K562 (cell line): ENCODE measurements at regions not wholly inside any gene's neighbourhood (a gene's known extent, or its start where the extent isn't known, plus 50 kb on each side); places are given as distances from the start of the nearest gene placed in this dataset.

ENCODE experiments used
- ATAC-seq: fragments of 200-7000 bp; cut with Tn5 transposase; 3 replicates; pipeline ENCODE4 v1.9.1; 2020; ENCODE audit warnings: moderate library complexity
- BruUV-seq: library from RNA; stranded (reverse); fragments of 400-500 nt; replicated peaks from 2 replicates; lab custom pipeline; 2021; lab: Mats Ljungman, UMichigan
- CTCF ChIA-PET: fragments of 300-600 bp; formaldehyde crosslinking; extraction: SDS; loops from one replicate; lab custom pipeline; 2021; ENCODE audit warnings: low intra/inter-chr PET ratio; lab: Yijun Ruan, JAX
- POLR2A ChIA-PET: fragments of 300-600, 350-650 bp; sonication (Branson Sonifier 250); formaldehyde crosslinking; extraction: SDS; loops from one replicate; lab custom pipeline; 2021; ENCODE audit warnings: antibody characterized with exemption, inconsistent platforms; lab: Yijun Ruan, JAX
- DNase-seq, 4 experiments: peaks; one replicate each; pipeline versions ENCODE4 v3.0.0 to v3.0.0-alpha.2; 2011 to 2018; ENCODE audit warnings: low spot score in 3 of 4, mixed read lengths in 3 of 4; ENCODE audit errors: extremely low read depth in 1 of 4
- FAIRE-seq: peaks from 2 replicates; lab custom pipeline; 2011; peaks lifted over from hg19 to GRCh38; lab: Jason Lieb, UNC
- H2AFZ ChIP-seq: 2 replicates; pipeline ENCODE4 v1.6.0; 2011; ENCODE audit warnings: low read depth, low read length, control low read depth, inconsistent platforms
- H3K27ac ChIP-seq: fragments of 200-600 bp; 3 replicates; pipeline ENCODE4 v1.8.0; 2011; ENCODE audit warnings: low read depth, mild to moderate bottlenecking, control low read depth, inconsistent platforms, low read length, moderate library complexity, mixed read lengths; ENCODE audit errors: extremely low read depth
- H3K27me3 ChIP-seq, 2 experiments: fragments of 300-600 bp in 1 of 2; 2 replicates in 1 of 2; 3 replicates in 1 of 2; pipeline versions ENCODE4 v1.6.0 to v1.8.0; 2011; ENCODE audit warnings: inconsistent platforms in 2 of 2, low read length in 2 of 2, mild to moderate bottlenecking in 1 of 2, mixed read lengths in 1 of 2, moderate library complexity in 1 of 2; ENCODE audit not compliant: control insufficient read depth in 2 of 2, insufficient read depth in 2 of 2
- H3K36me3 ChIP-seq: fragments of 300-600 bp; 3 replicates; pipeline ENCODE4 v1.8.0; 2011; ENCODE audit warnings: mild to moderate bottlenecking, low read length, inconsistent platforms; ENCODE audit not compliant: control insufficient read depth, insufficient read depth
- H3K4me1 ChIP-seq, 2 experiments: fragments of 200-600 bp in 1 of 2; replicated peaks in 1 of 2; 2 replicates in 1 of 2; 3 replicates in 1 of 2; pipeline versions ENCODE4 v1.5.1 to v1.8.0; 2011; ENCODE audit warnings: inconsistent platforms in 2 of 2, low read length in 2 of 2, mild to moderate bottlenecking in 1 of 2, mixed read lengths in 1 of 2, moderate library complexity in 1 of 2; ENCODE audit not compliant: control insufficient read depth in 2 of 2, insufficient read depth in 2 of 2
- H3K4me2 ChIP-seq: 2 replicates; pipeline ENCODE4 v1.6.1; 2011; ENCODE audit warnings: low read length, control low read depth, inconsistent platforms, mixed read lengths; ENCODE audit not compliant: insufficient read depth
- H3K4me3 ChIP-seq: fragments of 200-600 bp; sonication (generic), shearing (Covaris generic); 2 replicates; pipeline ENCODE4 v1.5.1; 2016; ENCODE audit warnings: control low read depth, inconsistent platforms
- H3K79me2 ChIP-seq: fragments of 200-600 bp; 3 replicates; pipeline ENCODE4 v1.8.0; 2011; ENCODE audit warnings: low read length, inconsistent platforms; ENCODE audit not compliant: control insufficient read depth, insufficient read depth
- H3K9ac ChIP-seq, 2 experiments: 2 replicates each; pipeline versions ENCODE4 v1.6.0 to v1.6.1; 2011; ENCODE audit warnings: low read depth in 2 of 2, low read length in 2 of 2, control low read depth in 1 of 2, inconsistent platforms in 1 of 2, mild to moderate bottlenecking in 1 of 2, mixed read lengths in 1 of 2; ENCODE audit not compliant: insufficient read depth in 1 of 2
- H3K9me1 ChIP-seq: one replicate; pipeline ENCODE4 v1.6.0; 2011; ENCODE audit warnings: inconsistent platforms, mild to moderate bottlenecking, low read length, moderate library complexity; ENCODE audit not compliant: control insufficient read depth, insufficient read depth
- H3K9me3 ChIP-seq: replicated peaks from 2 replicates; pipeline ENCODE4 v1.5.1; 2011; ENCODE audit warnings: low read depth, low read length, inconsistent platforms; ENCODE audit not compliant: control insufficient read depth, insufficient read depth
- H4K20me1 ChIP-seq: replicated peaks from 2 replicates; pipeline ENCODE4 v1.6.1; 2011; ENCODE audit warnings: low read length, inconsistent platforms, mixed read lengths; ENCODE audit not compliant: control insufficient read depth, insufficient read depth
- DEAF1 ChIP-seq: fragments of 450-650 bp; formaldehyde crosslinking; IDR thresholded peaks from 2 replicates; pipeline ENCODE4 v1.4.0; 2020; ENCODE audit warnings: mild to moderate bottlenecking, moderate library complexity
- EGR1 ChIP-seq: fragments of 450-650 bp; conservative IDR thresholded peaks from 2 replicates; pipeline ENCODE4 v1.6.1; 2017; ENCODE audit warnings: mild to moderate bottlenecking
- FOXM1 ChIP-seq, 2 experiments: fragments of 450-650 bp in 1 of 2; sonication (generic) in 1 of 2; formaldehyde crosslinking in 1 of 2; IDR thresholded peaks; 2 replicates each; pipeline versions ENCODE4 v1.6.1 to v1.9.0; 2017 to 2022; ENCODE audit warnings: low read depth in 2 of 2, mild to moderate bottlenecking in 2 of 2, missing genetic modification reagents in 1 of 2, moderate library complexity in 1 of 2
- GTF2E2 ChIP-seq: fragments of 200-800 bp; sonication (Bioruptor generic); IDR thresholded peaks from 2 replicates; pipeline ENCODE4 v1.6.1; 2016; ENCODE audit warnings: missing genetic modification characterization, missing compliant biosample characterization
- GTF2F1 ChIP-seq: IDR thresholded peaks from 2 replicates; pipeline ENCODE4 v1.6.1; 2011; ENCODE audit warnings: low read depth, low read length, improper control_type of control experiment
- LEF1 ChIP-seq: fragments of 450-650 bp; IDR thresholded peaks from 2 replicates; pipeline ENCODE4 v1.6.1; 2016; ENCODE audit warnings: mild to moderate bottlenecking
- NR2C1 ChIP-seq, 2 experiments: fragments of 450-650 bp; IDR thresholded peaks; 2 replicates each; pipeline ENCODE4 v1.6.1; 2017; ENCODE audit warnings: mild to moderate bottlenecking in 2 of 2, antibody characterized with exemption in 1 of 2, inconsistent platforms in 1 of 2, missing compliant biosample characterization in 1 of 2, missing genetic modification characterization in 1 of 2
- NR2F6 ChIP-seq: fragments of 450-650 bp; formaldehyde crosslinking; IDR thresholded peaks from 2 replicates; pipeline ENCODE4 v1.4.0; 2020; ENCODE audit warnings: mild to moderate bottlenecking
- POLR2B ChIP-seq: fragments of 450-650 bp; IDR thresholded peaks from 2 replicates; pipeline ENCODE4 v1.6.1; 2018; ENCODE audit warnings: low read depth; ENCODE audit not compliant: partially characterized antibody
- PTTG1 ChIP-seq: fragments of 450-650 bp; IDR thresholded peaks from 2 replicates; pipeline ENCODE4 v1.6.1; 2016; ENCODE audit warnings: low read depth, mild to moderate bottlenecking, missing genetic modification characterization, missing compliant biosample characterization
- SPI1 ChIP-seq: IDR thresholded peaks from 2 replicates; pipeline ENCODE4 v1.6.1; 2011; ENCODE audit warnings: low read depth, low read length, control low read depth, borderline replicate concordance
- SREBF2 ChIP-seq: sonication (generic); formaldehyde crosslinking; IDR thresholded peaks from 2 replicates; pipeline ENCODE4 v1.4.0; 2020; ENCODE audit warnings: mild to moderate bottlenecking, missing genetic modification reagents
- SRSF7 ChIP-seq: fragments of 200-400 bp; formaldehyde crosslinking; optimal IDR thresholded peaks from 2 replicates; pipeline ENCODE3; 2017; ENCODE audit warnings: mild to moderate bottlenecking, low read depth, low read length
- ZBTB17 ChIP-seq: fragments of 450-650 bp; formaldehyde crosslinking; IDR thresholded peaks from 2 replicates; pipeline ENCODE4 v1.4.0; 2020; ENCODE audit warnings: mild to moderate bottlenecking
- ZNF165 ChIP-seq: fragments of 250-450 bp; sonication (Bioruptor Pico); IDR thresholded peaks from 2 replicates; pipeline ENCODE4 v1.4.0; 2020; ENCODE audit warnings: borderline replicate concordance
- ZNF445 ChIP-seq: fragments of 250-450 bp; sonication (Bioruptor Pico); IDR thresholded peaks from 2 replicates; pipeline ENCODE4 v1.4.0; 2020; ENCODE audit warnings: low read depth, mild to moderate bottlenecking, moderate library complexity
- ZNF668 ChIP-seq: fragments of 250-450 bp; sonication (Bioruptor Pico); IDR thresholded peaks from 2 replicates; pipeline ENCODE4 v1.8.0; 2022; ENCODE audit warnings: mild to moderate bottlenecking, inconsistent platforms
- ZNF79 ChIP-seq: fragments of 250-450 bp; sonication (Bioruptor Pico); IDR thresholded peaks from 2 replicates; pipeline ENCODE4 v1.4.0; 2020; ENCODE audit warnings: low read depth, mild to moderate bottlenecking, moderate library complexity
- whole genome bisulfite sequencing: fragments of 100-300 bp; shearing (Covaris generic); methylation state at CpG from one replicate; pipeline ENCODE4 v1.1.6; 2016; ENCODE audit warnings: low coverage, mixed read lengths; ENCODE audit not compliant: insufficient coverage; ENCODE audit errors: missing lambda C conversion rate; 5-methylcytosine and 5-hydroxymethylcytosine counted together
- in situ Hi-C: fragments of 300-500 bp; cut with MboI; formaldehyde crosslinking; loops from 4 replicates; pipeline ENCODE4 v1.15.0; 2018; ENCODE audit warnings: inconsistent platforms, mixed read lengths
- intact Hi-C: fragments of 100-400 bp; cut with micrococcal nuclease; formaldehyde crosslinking; loops from 2 replicates; pipeline ENCODE4 v1.14.2; 2022

GRCh38 chr4:97270051-97270450 lies 873.2 kb downstream of the STPG2 start:
- BruUV-seq: no TSS peak
- POLR2A ChIA-PET: no interaction called here

GRCh38 chr4:97279391-97279790 lies 863.9 kb downstream of the STPG2 start:
- H4K20me1 ChIP-seq: no peaks in the 10 kb centered on the region
- TF ChIP-seq GTF2F1 (no peak), LEF1 (no peak), POLR2B (no peak), SREBF2 (no peak), ZNF445 (no peak), ZNF668 (CRISPR knock-in tag) (no peak), SPI1 (no peak), GTF2E2 (tag) (no peak), ZNF165 (CRISPR knock-in tag) (no peak), FOXM1 (IDR thresholded peaks at IDR 0.05; ENCODE audit: low read depth) (no peak), FOXM1 (CRISPR knock-in tag; IDR thresholded peaks at IDR 0.05; ENCODE audit: low read depth) (no peak), PTTG1 (tag) (no peak), DEAF1 (CRISPR knock-in tag) (no peak), ZBTB17 (CRISPR knock-in tag) (no peak), NR2F6 (CRISPR knock-in tag) (no peak), NR2C1 (IDR thresholded peaks at IDR 0.05) (no peak), NR2C1 (tag; IDR thresholded peaks at IDR 0.05) (no peak), SRSF7 (no peak), EGR1 (no peak)
- H3K9me1 ChIP-seq: no peaks in the 10 kb centered on the region
- CTCF ChIA-PET: no interaction called here
- POLR2A ChIA-PET: no interaction called here
- no peak overlapping the region for H3K27ac ChIP-seq
- WGBS: 0% methylated on average over 3 of the region's 3 CpGs
- no peak overlapping the region for H2AFZ ChIP-seq
- in situ Hi-C loops (no loop called here), intact Hi-C loops (no loop called here)
- FAIRE-seq (no peak), ATAC-seq (no peak), DNase-seq (no peak)
- no peak overlapping the region for H3K4me3 ChIP-seq
- no TSS peak for BruUV-seq
- no peak overlapping the region for H3K9ac ChIP-seq
- H3K4me2 ChIP-seq: no peak overlapping the region
- no peaks in the 10 kb centered on the region for H3K4me1 ChIP-seq
- no peaks in the 10 kb centered on the region for H3K79me2 ChIP-seq
- H3K9me3 ChIP-seq: no peaks in the 10 kb centered on the region
- H3K36me3 ChIP-seq: no peaks in the 10 kb centered on the region
- H3K27me3 ChIP-seq: no peaks in the 10 kb centered on the region

More at GRCh38 chr4:97270051-97270450, 873.2 kb downstream of the STPG2 start:
- Histone ChIP-seq H4K20me1 (no peaks in the 10 kb centered on the region), H3K27ac (no peak overlapping the region), H3K4me3 (no peak overlapping the region), H3K27me3 (no peaks in the 10 kb centered on the region), H3K36me3 (no peaks in the 10 kb centered on the region), H2AFZ (no peak overlapping the region), H3K79me2 (no peaks in the 10 kb centered on the region), H3K9me1 (no peaks in the 10 kb centered on the region), H3K9me3 (no peaks in the 10 kb centered on the region), H3K4me1 (no peaks in the 10 kb centered on the region), H3K9ac (no peak overlapping the region), H3K4me2 (no peak overlapping the region)
- no peak for FAIRE-seq
- WGBS: 0% methylated on average over 2 of the region's 2 CpGs
- CTCF ChIA-PET: no interaction called here
- DNase-seq: no peak
- intact Hi-C loops: no loop called here
- no peak for TF ChIP-seq ZNF79 (CRISPR knock-in tag)
- in situ Hi-C loops: no loop called here
- ATAC-seq: no peak
